ENCODE measurements at regions not wholly inside any gene's neighbourhood (a gene's known extent, or its start where the extent isn't known, plus 50 kb on each side); places are given as distances from the start of the nearest gene placed in this dataset.

- H3K9me3 ChIP-seq (ENCODE audit: control insufficient read depth, insufficient read depth, low read length), result no peaks in the 10 kb centered on the region
- no peak overlapping the region for H3K27ac ChIP-seq (ENCODE audit: low read depth, low read length)
- no peaks in the 10 kb centered on the region for H3K36me3 ChIP-seq (ENCODE audit: control insufficient read depth, insufficient read depth, low read length)
- H3K4me1 ChIP-seq (ENCODE audit: control insufficient read depth, insufficient read depth, low read length), result peaks cover 21% of the 10 kb centered on the region
- DNase-seq (ENCODE audit: low read depth in 4 of 6, low spot score in 6 of 6), result no peak
- WGBS (ENCODE audit: insufficient coverage), result 100% methylated on average over 3 of the region's 3 CpGs
- H3K4me3 ChIP-seq (ENCODE audit: low read depth, low read length), result no peak overlapping the region
- no peaks in the 10 kb centered on the region for H3K27me3 ChIP-seq (ENCODE audit: control insufficient read depth, insufficient read depth, low read length)
These were observed 224.7 kb downstream of the MTX2 start for GRCh38 chr2:176493909-176494308.

- Histone ChIP-seq H3K4me3 (ENCODE audit: low read depth, low read length) (no peak overlapping the region), H3K27me3 (ENCODE audit: control insufficient read depth, insufficient read depth, low read length) (no peaks in the 10 kb centered on the region), H3K9me3 (ENCODE audit: control insufficient read depth, insufficient read depth, low read length) (no peaks in the 10 kb centered on the region), H3K36me3 (ENCODE audit: control insufficient read depth, insufficient read depth, low read length) (no peaks in the 10 kb centered on the region), H3K27ac (ENCODE audit: low read depth, low read length) (no peak overlapping the region), H3K4me1 (ENCODE audit: control insufficient read depth, insufficient read depth, low read length) (peaks cover 16% of the 10 kb centered on the region)
- DNase-seq (ENCODE audit: low read depth in 4 of 6, low spot score in 6 of 6), result peak in 2 of 6 donors; percentile 66 to 74
- 33% methylated on average over 2 of the region's 2 CpGs for WGBS (ENCODE audit: insufficient coverage)
These were observed 225.7 kb downstream of the MTX2 start for GRCh38 chr2:176494949-176495353.

- H3K9me3 ChIP-seq (ENCODE audit: control insufficient read depth, insufficient read depth, low read length), result no peaks in the 10 kb centered on the region
- H3K4me1 ChIP-seq (ENCODE audit: control insufficient read depth, insufficient read depth, low read length), result peaks cover 7% of the 10 kb centered on the region
- no peaks in the 10 kb centered on the region for H3K36me3 ChIP-seq (ENCODE audit: control insufficient read depth, insufficient read depth, low read length)
- H3K27me3 ChIP-seq (ENCODE audit: control insufficient read depth, insufficient read depth, low read length), result no peaks in the 10 kb centered on the region
- no peak for DNase-seq (ENCODE audit: low read depth in 4 of 6, low spot score in 6 of 6)
- no peak overlapping the region for H3K4me3 ChIP-seq (ENCODE audit: low read depth, low read length)
- WGBS (ENCODE audit: insufficient coverage), result 73% methylated on average over 2 of the region's 3 CpGs
- no peak overlapping the region for H3K27ac ChIP-seq (ENCODE audit: low read depth, low read length)
These were observed 226.6 kb downstream of the MTX2 start for GRCh38 chr2:176495826-176496225.

- Histone ChIP-seq H3K4me1 (ENCODE audit: control insufficient read depth, insufficient read depth, low read length) (peaks cover 4% of the 10 kb centered on the region), H3K4me3 (ENCODE audit: low read depth, low read length) (no peak overlapping the region), H3K9me3 (ENCODE audit: control insufficient read depth, insufficient read depth, low read length) (no peaks in the 10 kb centered on the region), H3K27ac (ENCODE audit: low read depth, low read length) (no peak overlapping the region), H3K36me3 (ENCODE audit: control insufficient read depth, insufficient read depth, low read length) (no peaks in the 10 kb centered on the region), H3K27me3 (ENCODE audit: control insufficient read depth, insufficient read depth, low read length) (no peaks in the 10 kb centered on the region)
- 82% methylated on average over 3 of the region's 3 CpGs for WGBS (ENCODE audit: insufficient coverage)
- peak in 1 of 6 donors; percentile 12 for DNase-seq (ENCODE audit: low read depth in 4 of 6, low spot score in 6 of 6)
These were observed 227.5 kb downstream of the MTX2 start for GRCh38 chr2:176496761-176497160.

GRCh38 chr2:176500901-176501300 is 231.7 kb downstream of the MTX2 start:
- WGBS (ENCODE audit: insufficient coverage), result no CpG with 5 or more reads among the region's 1 CpG
- Histone ChIP-seq H3K36me3 (ENCODE audit: control insufficient read depth, insufficient read depth, low read length) (no peaks in the 10 kb centered on the region), H3K27ac (ENCODE audit: low read depth, low read length) (no peak overlapping the region), H3K4me3 (ENCODE audit: low read depth, low read length) (no peak overlapping the region), H3K4me1 (ENCODE audit: control insufficient read depth, insufficient read depth, low read length) (no peaks in the 10 kb centered on the region), H3K9me3 (ENCODE audit: control insufficient read depth, insufficient read depth, low read length) (no peaks in the 10 kb centered on the region), H3K27me3 (ENCODE audit: control insufficient read depth, insufficient read depth, low read length) (no peaks in the 10 kb centered on the region)
- DNase-seq (ENCODE audit: low read depth in 4 of 6, low spot score in 6 of 6), result no peak

GRCh38 chr2:176501617-176502016 is 232.4 kb downstream of the MTX2 start:
- DNase-seq (ENCODE audit: low read depth in 4 of 6, low spot score in 6 of 6), result peak in 1 of 6 donors; percentile 68
- Histone ChIP-seq H3K27me3 (ENCODE audit: control insufficient read depth, insufficient read depth, low read length) (no peaks in the 10 kb centered on the region), H3K36me3 (ENCODE audit: control insufficient read depth, insufficient read depth, low read length) (no peaks in the 10 kb centered on the region), H3K4me1 (ENCODE audit: control insufficient read depth, insufficient read depth, low read length) (no peaks in the 10 kb centered on the region), H3K27ac (ENCODE audit: low read depth, low read length) (no peak overlapping the region), H3K9me3 (ENCODE audit: control insufficient read depth, insufficient read depth, low read length) (no peaks in the 10 kb centered on the region), H3K4me3 (ENCODE audit: low read depth, low read length) (no peak overlapping the region)
- WGBS (ENCODE audit: insufficient coverage), result 50% methylated on average over 2 of the region's 3 CpGs

- Histone ChIP-seq H3K4me1 (ENCODE audit: control insufficient read depth, insufficient read depth, low read length) (no peaks in the 10 kb centered on the region), H3K4me3 (ENCODE audit: low read depth, low read length) (no peak overlapping the region), H3K27ac (ENCODE audit: low read depth, low read length) (no peak overlapping the region), H3K36me3 (ENCODE audit: control insufficient read depth, insufficient read depth, low read length) (no peaks in the 10 kb centered on the region), H3K9me3 (ENCODE audit: control insufficient read depth, insufficient read depth, low read length) (no peaks in the 10 kb centered on the region), H3K27me3 (ENCODE audit: control insufficient read depth, insufficient read depth, low read length) (no peaks in the 10 kb centered on the region)
- DNase-seq (ENCODE audit: low read depth in 4 of 6, low spot score in 6 of 6), result peak in 1 of 6 donors; percentile 4
These were observed 233.4 kb downstream of the MTX2 start for GRCh38 chr2:176502619-176503018.

GRCh38 chr2:176503776-176504175 is 234.5 kb downstream of the MTX2 start:
- WGBS (ENCODE audit: insufficient coverage), result no CpG with 5 or more reads among the region's 1 CpG
- no peaks in the 10 kb centered on the region for H3K27me3 ChIP-seq (ENCODE audit: control insufficient read depth, insufficient read depth, low read length)
- no peak overlapping the region for H3K27ac ChIP-seq (ENCODE audit: low read depth, low read length)
- no peaks in the 10 kb centered on the region for H3K36me3 ChIP-seq (ENCODE audit: control insufficient read depth, insufficient read depth, low read length)
- no peaks in the 10 kb centered on the region for H3K4me1 ChIP-seq (ENCODE audit: control insufficient read depth, insufficient read depth, low read length)
- H3K4me3 ChIP-seq (ENCODE audit: low read depth, low read length), result no peak overlapping the region
- peak in 1 of 6 donors; percentile 88 for DNase-seq (ENCODE audit: low read depth in 4 of 6, low spot score in 6 of 6)
- H3K9me3 ChIP-seq (ENCODE audit: control insufficient read depth, insufficient read depth, low read length), result no peaks in the 10 kb centered on the region

GRCh38 chr2:176504440-176504839 is 235.2 kb downstream of the MTX2 start:
- Histone ChIP-seq H3K36me3 (ENCODE audit: control insufficient read depth, insufficient read depth, low read length) (no peaks in the 10 kb centered on the region), H3K4me3 (ENCODE audit: low read depth, low read length) (no peak overlapping the region), H3K27me3 (ENCODE audit: control insufficient read depth, insufficient read depth, low read length) (no peaks in the 10 kb centered on the region), H3K9me3 (ENCODE audit: control insufficient read depth, insufficient read depth, low read length) (no peaks in the 10 kb centered on the region), H3K27ac (ENCODE audit: low read depth, low read length) (no peak overlapping the region), H3K4me1 (ENCODE audit: control insufficient read depth, insufficient read depth, low read length) (no peaks in the 10 kb centered on the region)
- peak in 1 of 6 donors; percentile 3 for DNase-seq (ENCODE audit: low read depth in 4 of 6, low spot score in 6 of 6)

- H3K27ac ChIP-seq (ENCODE audit: low read depth, low read length), result no peak overlapping the region
- H3K4me1 ChIP-seq (ENCODE audit: control insufficient read depth, insufficient read depth, low read length), result no peaks in the 10 kb centered on the region
- no peak overlapping the region for H3K4me3 ChIP-seq (ENCODE audit: low read depth, low read length)
- no peaks in the 10 kb centered on the region for H3K36me3 ChIP-seq (ENCODE audit: control insufficient read depth, insufficient read depth, low read length)
- WGBS (ENCODE audit: insufficient coverage), result no CpG with 5 or more reads among the region's 3 CpGs
- H3K27me3 ChIP-seq (ENCODE audit: control insufficient read depth, insufficient read depth, low read length), result no peaks in the 10 kb centered on the region
- H3K9me3 ChIP-seq (ENCODE audit: control insufficient read depth, insufficient read depth, low read length), result no peaks in the 10 kb centered on the region
- peak in 1 of 6 donors; percentile 58 for DNase-seq (ENCODE audit: low read depth in 4 of 6, low spot score in 6 of 6)
These were observed 238.5 kb downstream of the MTX2 start for GRCh38 chr2:176507786-176508185.
